ENCODE measurements at regions not wholly inside any gene's neighbourhood (a gene's known extent, or its start where the extent isn't known, plus 50 kb on each side); places are given as distances from the start of the nearest gene placed in this dataset.

DNA sequence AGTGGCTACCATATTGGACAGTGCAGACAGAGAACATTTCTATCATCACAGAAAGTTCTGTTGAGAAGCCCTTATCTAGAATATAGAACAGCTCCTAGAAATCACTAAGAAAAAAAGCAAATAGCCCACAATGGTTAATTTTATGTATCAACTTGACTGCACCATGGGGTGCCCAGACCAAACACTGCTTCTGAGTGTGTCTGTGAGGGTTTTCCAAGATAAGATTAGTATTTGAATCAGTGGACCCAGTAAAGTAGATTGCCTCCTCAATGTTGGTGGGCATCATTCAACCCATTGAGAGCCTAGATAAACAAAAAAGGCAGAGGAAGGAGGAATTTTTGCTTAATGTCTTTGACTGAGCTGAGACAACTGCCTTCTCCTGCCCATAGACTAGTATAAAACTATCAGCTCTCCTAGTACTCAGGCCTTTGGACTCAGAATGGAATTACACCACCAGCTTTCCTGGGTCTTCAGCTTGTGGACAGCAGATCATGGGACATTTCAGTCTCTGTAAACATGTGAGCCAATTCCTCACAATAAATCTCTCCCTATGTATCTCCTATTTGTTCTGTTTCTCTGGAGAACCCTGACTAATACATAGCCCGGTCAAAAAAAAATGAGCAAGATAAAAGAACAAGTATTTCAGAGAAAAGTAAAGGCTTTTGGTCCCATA, 55.9 kb upstream of the OXTR start:
- DNase-seq: no peak

DNA sequence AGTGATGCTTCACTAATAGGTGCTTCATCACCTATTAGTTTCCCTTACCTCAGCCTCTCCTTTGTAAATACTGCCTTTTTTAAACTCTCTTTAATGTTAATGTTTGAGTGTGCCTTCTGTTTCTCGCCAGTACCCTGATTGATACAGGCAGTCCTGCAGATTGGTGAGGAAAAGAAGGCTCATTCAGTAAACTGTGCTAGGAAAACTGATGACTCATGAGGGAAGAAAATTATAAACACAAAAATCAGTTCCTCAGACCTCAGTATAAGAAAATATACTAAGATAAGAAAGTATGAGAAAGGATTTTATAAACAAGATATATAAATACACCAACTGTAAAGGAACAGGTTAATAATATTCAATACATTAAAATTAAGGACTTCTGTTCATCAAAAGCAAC, 54.8 kb upstream of the OXTR start:
- no peak for DNase-seq

- peak; percentile 77 for DNase-seq
These were observed 52.7 kb upstream of the OXTR start for GRCh38 chr3:8822141-8822540.
